ENCODE measurements at regions not wholly inside any gene's neighbourhood (a gene's known extent, or its start where the extent isn't known, plus 50 kb on each side); places are given as distances from the start of the nearest gene placed in this dataset.

- no peaks in the 10 kb centered on the region for H3K36me3 ChIP-seq
- H3K4me1 ChIP-seq, result peaks cover 0 to 3% (median 0%) of the 10 kb centered on the region in 4 donors
- DNase-seq, result no peak
- 87 to 95% methylated on average over 4 of the region's 4 CpGs for WGBS, 2 donors
- no peaks in the 10 kb centered on the region for H3K9me3 ChIP-seq
- no peak overlapping the region for H3K27ac ChIP-seq
- no peak overlapping the region for H3K4me3 ChIP-seq
- H3K27me3 ChIP-seq, result no peaks in the 10 kb centered on the region
- intact Hi-C loops (cut with DNase I), result no loop called here
- TF ChIP-seq POLR2AphosphoS5 (IDR thresholded peaks at IDR 0.05) (no peak), CTCF (IDR thresholded peaks at IDR 0.05) (no peak), EP300 (IDR thresholded peaks at IDR 0.05) (no peak), POLR2A (IDR thresholded peaks at IDR 0.05) (no peak)
These were observed 94.2 kb upstream of the NRP1 start for GRCh38 chr10:33428682-33429081.

GRCh38 chr10:33423154-33423529 lies 88.7 kb upstream of the NRP1 start:
- DNase-seq, result no peak

GRCh38 chr10:33422471-33423153 lies 88.1 kb upstream of the NRP1 start:
- WGBS, 2 donors, result 78 to 80% methylated on average over 10 of the region's 10 CpGs
- no peaks in the 10 kb centered on the region for H3K27me3 ChIP-seq
- H3K27ac ChIP-seq, result peak overlapping the region in 2 of 4 donors; percentile 7 to 8
- H3K9me3 ChIP-seq, result no peaks in the 10 kb centered on the region
- intact Hi-C loops (cut with DNase I), result no loop called here
- DNase-seq, result no peak
- H3K4me3 ChIP-seq, result no peak overlapping the region
- no peaks in the 10 kb centered on the region for H3K36me3 ChIP-seq
- no peak for TF ChIP-seq EP300 (IDR thresholded peaks at IDR 0.05)
- TF ChIP-seq CTCF (IDR thresholded peaks at IDR 0.05), result no peak
- TF ChIP-seq POLR2AphosphoS5 (IDR thresholded peaks at IDR 0.05), result no peak
- TF ChIP-seq POLR2A (IDR thresholded peaks at IDR 0.05), result no peak
- peaks cover 0 to 26% (median 14%) of the 10 kb centered on the region in 4 donors for H3K4me1 ChIP-seq

More at GRCh38 chr10:33423154-33423529, 88.7 kb upstream of the NRP1 start:
- WGBS, 2 donors, result 17 to 56% methylated on average over 5 of the region's 5 CpGs
- intact Hi-C loops (cut with DNase I), result no loop called here
- Histone ChIP-seq H3K4me3 (no peak overlapping the region), H3K27ac (peak overlapping the region in 1 of 4 donors; percentile 5), H3K36me3 (no peaks in the 10 kb centered on the region), H3K27me3 (no peaks in the 10 kb centered on the region), H3K4me1 (peaks cover 0 to 26% (median 14%) of the 10 kb centered on the region in 4 donors), H3K9me3 (no peaks in the 10 kb centered on the region)
- no peak for TF ChIP-seq EP300 (IDR thresholded peaks at IDR 0.05)
- no peak for TF ChIP-seq CTCF (IDR thresholded peaks at IDR 0.05)
- TF ChIP-seq POLR2AphosphoS5 (IDR thresholded peaks at IDR 0.05), result no peak
- no peak for TF ChIP-seq POLR2A (IDR thresholded peaks at IDR 0.05)

- Histone ChIP-seq H3K9me3 (no peaks in the 10 kb centered on the region), H3K4me3 (no peak overlapping the region), H3K27me3 (no peaks in the 10 kb centered on the region), H3K4me1 (peaks cover 0 to 26% (median 14%) of the 10 kb centered on the region in 4 donors), H3K27ac (peak overlapping the region in 2 of 4 donors; percentile 7 to 8), H3K36me3 (no peaks in the 10 kb centered on the region)
- DNase-seq, result peak; percentile 75
- WGBS, 2 donors, result 84 to 85% methylated on average over 5 of the region's 5 CpGs
- intact Hi-C loops (cut with DNase I), result no loop called here
- no peak for TF ChIP-seq EP300 (IDR thresholded peaks at IDR 0.05)
- TF ChIP-seq POLR2AphosphoS5 (IDR thresholded peaks at IDR 0.05), result no peak
- TF ChIP-seq CTCF (IDR thresholded peaks at IDR 0.05), result no peak
- no peak for TF ChIP-seq POLR2A (IDR thresholded peaks at IDR 0.05)
These were observed 87.5 kb upstream of the NRP1 start for GRCh38 chr10:33421789-33422462.

Measured in sigmoid colon (tissue), 6 donors.